GM12878 (cell line): ENCODE measurements at regions not wholly inside any gene's neighbourhood (a gene's known extent, or its start where the extent isn't known, plus 50 kb on each side); places are given as distances from the start of the nearest gene placed in this dataset.

ENCODE experiments used
- ATAC-seq: fragments of 200-7000 bp; cut with Tn5 transposase; 3 replicates; pipeline ENCODE4 v1.9.1; 2020; ENCODE audit warnings: mild to moderate bottlenecking, moderate library complexity
- BruUV-seq: library from RNA; stranded (reverse); fragments of 400-500 nt; replicated peaks from 2 replicates; lab custom pipeline; 2021; lab: Mats Ljungman, UMichigan
- CTCF ChIA-PET: fragments of 300-600 bp; sonication (Branson Sonifier 250); formaldehyde crosslinking; extraction: SDS; loops from one replicate; lab custom pipeline; 2021; ENCODE audit warnings: inconsistent platforms; lab: Yijun Ruan, JAX
- POLR2A ChIA-PET: fragments of 350-600 bp; formaldehyde crosslinking; extraction: SDS; loops from one replicate; lab custom pipeline; 2021; ENCODE audit warnings: inconsistent platforms; lab: Charles Lee
- RAD21 ChIA-PET: fragments of 300-600 bp; sonication (Branson Sonifier 250); formaldehyde crosslinking; loops from one replicate; lab custom pipeline; 2023; ENCODE audit warnings: antibody characterized with exemption; ENCODE audit not compliant: unreplicated experiment; lab: Charles Lee
- SMC1A ChIA-PET: fragments of 300-600 bp; sonication (Branson Sonifier 250); formaldehyde crosslinking; loops from one replicate; lab custom pipeline; 2023; ENCODE audit not compliant: unreplicated experiment, uncharacterized antibody; lab: Charles Lee
- DNase-seq: peaks from one replicate; pipeline ENCODE4 v3.0.0-alpha.2; 2011; ENCODE audit warnings: low read depth, low spot score
- FAIRE-seq: peaks from 3 replicates; lab custom pipeline; 2011; peaks lifted over from hg19 to GRCh38; lab: Jason Lieb, UNC
- H2AFZ ChIP-seq: 2 replicates; pipeline ENCODE4 v1.6.0; 2011; ENCODE audit warnings: low read depth, low read length, control low read depth; ENCODE audit not compliant: control insufficient read depth
- H3K27ac ChIP-seq: 2 replicates; pipeline ENCODE4 v1.5.1; 2011; ENCODE audit warnings: control low read depth; ENCODE audit not compliant: control insufficient read depth, insufficient read depth
- H3K27me3 ChIP-seq, 2 experiments: replicated peaks in 1 of 2; 2 replicates each; pipeline versions ENCODE4 v1.6.0 to v1.6.1; 2011; ENCODE audit warnings: low read length in 1 of 2; ENCODE audit not compliant: control insufficient read depth in 2 of 2, insufficient read depth in 2 of 2
- H3K36me3 ChIP-seq, 2 experiments: 2 replicates each; pipeline ENCODE4 v1.5.1; 2011; ENCODE audit warnings: low read length in 1 of 2; ENCODE audit not compliant: control insufficient read depth in 2 of 2, insufficient read depth in 2 of 2
- H3K4me1 ChIP-seq: 2 replicates; pipeline ENCODE4 v1.6.1; 2011; ENCODE audit warnings: mild to moderate bottlenecking, low read length, moderate library complexity, mixed read lengths; ENCODE audit not compliant: control insufficient read depth, insufficient read depth
- H3K4me2 ChIP-seq: 2 replicates; pipeline ENCODE4 v1.6.0; 2011; ENCODE audit warnings: control low read depth; ENCODE audit not compliant: control insufficient read depth, insufficient read depth
- H3K4me3 ChIP-seq: fragments of 200-600 bp; sonication (generic); 2 replicates; pipeline ENCODE4 v1.5.1; 2016
- H3K79me2 ChIP-seq: 2 replicates; pipeline ENCODE4 v1.6.0; 2011; ENCODE audit warnings: low read length; ENCODE audit not compliant: control insufficient read depth, insufficient read depth
- H3K9ac ChIP-seq: 2 replicates; pipeline ENCODE4 v1.8.0; 2011; ENCODE audit warnings: low read length, control low read depth, mixed read lengths; ENCODE audit not compliant: control insufficient read depth, insufficient read depth
- H3K9me3 ChIP-seq: replicated peaks from 3 replicates; pipeline ENCODE4 v1.5.1; 2011; ENCODE audit warnings: mild to moderate bottlenecking, low read length; ENCODE audit not compliant: control insufficient read depth, insufficient read depth
- H4K20me1 ChIP-seq: 2 replicates; pipeline ENCODE4 v1.6.0; 2011; ENCODE audit not compliant: control insufficient read depth, insufficient read depth
- BHLHE40 ChIP-seq, 2 experiments: fragments of 450-650 bp in 1 of 2; IDR thresholded peaks; 2 replicates each; pipeline ENCODE4 v1.6.1; 2011 to 2017; ENCODE audit warnings: low read depth in 2 of 2, borderline replicate concordance in 1 of 2, improper control_type of control experiment in 1 of 2, low read length in 1 of 2, mild to moderate bottlenecking in 1 of 2
- ESRRA ChIP-seq: IDR thresholded peaks from 2 replicates; pipeline ENCODE4 v1.6.1; 2012; ENCODE audit warnings: mild to moderate bottlenecking, low read length, improper control_type of control experiment
- NFIC ChIP-seq: IDR thresholded peaks from 2 replicates; pipeline ENCODE4 v1.6.1; 2012; ENCODE audit warnings: low read depth, mild to moderate bottlenecking, inconsistent platforms, low read length, moderate library complexity
- RAD21 ChIP-seq: IDR thresholded peaks from 2 replicates; pipeline ENCODE4 v1.6.1; 2011; ENCODE audit warnings: mild to moderate bottlenecking, low read depth, low read length, moderate library complexity; ENCODE audit not compliant: insufficient read depth
- RB1 ChIP-seq: fragments of 450-650 bp; formaldehyde crosslinking; IDR thresholded peaks from 2 replicates; pipeline ENCODE4 v1.6.1; 2017; ENCODE audit warnings: mild to moderate bottlenecking, borderline replicate concordance
- WGBS: methylation state at CpG from one replicate; pipeline ENCODE4 v1.1.6; 2016; ENCODE audit warnings: low lambda C conversion rate; ENCODE audit not compliant: insufficient replicate concordance, insufficient coverage; ENCODE audit errors: missing lambda C conversion rate; 5-methylcytosine and 5-hydroxymethylcytosine counted together
- in situ Hi-C: fragments of 300-500 bp; cut with MboI; formaldehyde crosslinking; loops from 9 replicates; pipeline ENCODE4 v1.14.3; 2018; ENCODE audit warnings: mixed read lengths
- intact Hi-C: fragments of 100-400 bp; cut with micrococcal nuclease; formaldehyde crosslinking; loops from one replicate; pipeline ENCODE4 v1.14.2; 2022; ENCODE audit not compliant: unreplicated experiment

- ChIA-PET SMC1A (no interaction called here), RAD21 (no interaction called here)
- DNase-seq: no peak
- TF ChIP-seq NFIC: no peak
- TF ChIP-seq BHLHE40 (IDR thresholded peaks at IDR 0.05; ENCODE audit: borderline replicate concordance in 1 of 2, low read depth in 2 of 2, low read length in 1 of 2): no peak
- no peak for TF ChIP-seq RAD21
- no peak for TF ChIP-seq ESRRA
- TF ChIP-seq, all 136 proteins: peak for 0
- ChIA-PET CTCF (no interaction called here), POLR2A (no interaction called here)
- Histone ChIP-seq H2AFZ (no peak overlapping the region), H3K9me3 (no peaks in the 10 kb centered on the region), H3K9ac (no peak overlapping the region), H3K4me3 (no peak overlapping the region), H3K27ac (no peak overlapping the region), H3K36me3 (no peaks in the 10 kb centered on the region), H3K79me2 (no peaks in the 10 kb centered on the region), H3K4me1 (no peaks in the 10 kb centered on the region), H4K20me1 (no peaks in the 10 kb centered on the region), H3K4me2 (no peak overlapping the region), H3K27me3 (no peaks in the 10 kb centered on the region)
- no TSS peak for BruUV-seq
- ATAC-seq (no peak), FAIRE-seq (no peak)
- 44% methylated on average over 4 of the region's 4 CpGs for WGBS
- in situ Hi-C loops (no loop called here), intact Hi-C loops (no loop called here)
Measured at GRCh38 chr10:20455774-20456173, 441.3 kb downstream of the NEBL start.

GRCh38 chr10:20454331-20454730, 442.8 kb downstream of the NEBL start:
- SMC1A ChIA-PET: interaction anchor here (0.7 kb wide), 1 partner anchor 522 kb away, joined by 4 read pairs; no protein-coding TSS in a partner anchor
- no peaks in the 10 kb centered on the region for H3K9me3 ChIP-seq
- RAD21 ChIA-PET: no interaction called here
- no peaks in the 10 kb centered on the region for H3K27me3 ChIP-seq
- no peak overlapping the region for H2AFZ ChIP-seq
- H3K4me2 ChIP-seq: no peak overlapping the region
- no peak overlapping the region for H3K4me3 ChIP-seq
- CTCF ChIA-PET: interaction anchor here (0.6 kb wide), 1 partner anchor 325 kb away, joined by 3 read pairs; no protein-coding TSS in a partner anchor
- in situ Hi-C loops (no loop called here), intact Hi-C loops (no loop called here)
- no peak for DNase-seq
- no peaks in the 10 kb centered on the region for H4K20me1 ChIP-seq
- H3K79me2 ChIP-seq: no peaks in the 10 kb centered on the region
- ATAC-seq: no peak
- POLR2A ChIA-PET: no interaction called here
- H3K4me1 ChIP-seq: no peaks in the 10 kb centered on the region
- 30% methylated on average over 5 of the region's 5 CpGs for WGBS
- H3K27ac ChIP-seq: no peak overlapping the region
- FAIRE-seq: no peak
- TF ChIP-seq RB1: no peak
- BruUV-seq: no TSS peak
- H3K9ac ChIP-seq: no peak overlapping the region
- H3K36me3 ChIP-seq: no peaks in the 10 kb centered on the region
